ENCODE measurements at regions not wholly inside any gene's neighbourhood (a gene's known extent, or its start where the extent isn't known, plus 50 kb on each side); places are given as distances from the start of the nearest gene placed in this dataset.

DNA sequence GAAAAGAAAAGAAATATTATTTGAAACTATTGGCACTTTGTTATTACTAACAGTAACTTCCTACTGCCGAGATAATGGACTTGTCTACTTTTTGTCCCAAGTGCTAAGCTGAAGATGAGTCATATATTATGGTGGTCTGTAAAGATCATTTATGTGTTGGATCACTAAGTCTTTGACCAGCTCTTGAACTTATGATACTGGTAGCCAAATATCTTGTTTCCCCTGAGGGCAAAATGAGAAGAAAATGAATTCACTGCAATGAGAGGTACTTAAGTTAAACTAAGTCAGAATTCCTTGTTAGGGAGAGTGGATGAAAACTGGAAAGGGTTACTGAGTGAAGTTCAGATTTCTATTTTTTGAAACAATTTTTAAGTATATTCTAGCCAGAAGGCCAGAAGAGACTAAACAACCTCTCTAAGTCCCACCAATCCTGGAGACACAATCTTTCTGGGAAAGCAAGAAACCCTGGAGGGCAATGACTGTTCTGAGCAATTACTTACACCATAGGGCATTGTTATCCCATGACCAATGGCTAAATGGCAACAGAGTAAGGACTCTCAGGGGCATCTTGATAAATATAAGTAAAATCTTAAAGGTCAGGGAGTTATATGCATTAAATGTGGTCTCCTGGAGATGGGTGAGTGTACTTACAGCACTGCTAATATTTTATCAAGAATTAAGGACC is 287.7 kb downstream of the STIM2 start:
- TF ChIP-seq GATA2 (IDR thresholded peaks at IDR 0.05; ENCODE audit: low read depth, low read length) (no peak), GATA3 (IDR thresholded peaks at IDR 0.05; ENCODE audit: low read depth, low read length) (no peak)

All from SH-SY5Y (cell line).